HG02678 (cell line): ENCODE measurements at regions not wholly inside any gene's neighbourhood (a gene's known extent, or its start where the extent isn't known, plus 50 kb on each side); places are given as distances from the start of the nearest gene placed in this dataset.

Source experiments
- ATAC-seq: cut with Tn5 transposase; IDR thresholded peaks from one replicate; pipeline ENCODE4 v1.9.1; 2021; ENCODE audit warnings: mild to moderate bottlenecking, moderate library complexity; ENCODE audit not compliant: unreplicated experiment

- no peak for ATAC-seq
These were observed 49.9 kb downstream of the CNTN3 start for GRCh38 chr3:74564560-74564959.

GRCh38 chr3:74562558-74563269 is 51.7 kb downstream of the CNTN3 start:
- ATAC-seq: no peak

GRCh38 chr3:74561881-74562280 is 52.6 kb downstream of the CNTN3 start:
- ATAC-seq: no peak

- ATAC-seq: no peak
These were observed 55.2 kb downstream of the CNTN3 start for GRCh38 chr3:74559261-74559660.

- no peak for ATAC-seq
These were observed 63.8 kb downstream of the CNTN3 start for GRCh38 chr3:74550686-74551085.

GRCh38 chr3:74546426-74546825 is 68.0 kb downstream of the CNTN3 start:
- ATAC-seq: no peak

- ATAC-seq: no peak
These were observed 72.0 kb downstream of the CNTN3 start for GRCh38 chr3:74542441-74542840.

- no peak for ATAC-seq
These were observed 74.6 kb downstream of the CNTN3 start for GRCh38 chr3:74539876-74540275.

- ATAC-seq: no peak
These were observed 75.8 kb downstream of the CNTN3 start for GRCh38 chr3:74538669-74539068.

GRCh38 chr3:74537857-74538256 is 76.6 kb downstream of the CNTN3 start:
- ATAC-seq: no peak

GRCh38 chr3:74537164-74537563 is 77.3 kb downstream of the CNTN3 start:
- ATAC-seq: no peak

- ATAC-seq: no peak
These were observed 79.2 kb downstream of the CNTN3 start for GRCh38 chr3:74535281-74535680.

GRCh38 chr3:74534611-74535010 is 79.8 kb downstream of the CNTN3 start:
- ATAC-seq: no peak

- no peak for ATAC-seq
These were observed 82.0 kb downstream of the CNTN3 start for GRCh38 chr3:74532446-74532845.

- ATAC-seq: no peak
These were observed 83.0 kb downstream of the CNTN3 start for GRCh38 chr3:74531491-74531890.

- no peak for ATAC-seq
These were observed 85.3 kb downstream of the CNTN3 start for GRCh38 chr3:74529145-74529544.

GRCh38 chr3:74527566-74527965 is 86.9 kb downstream of the CNTN3 start:
- no peak for ATAC-seq

- no peak for ATAC-seq
These were observed 90.6 kb downstream of the CNTN3 start for GRCh38 chr3:74523811-74524210.

- no peak for ATAC-seq
These were observed 93.6 kb downstream of the CNTN3 start for GRCh38 chr3:74520895-74521294.

GRCh38 chr3:74518610-74519009 is 95.8 kb downstream of the CNTN3 start:
- ATAC-seq: no peak

- ATAC-seq: no peak
These were observed 98.4 kb downstream of the CNTN3 start for GRCh38 chr3:74516019-74516418.

- no peak for ATAC-seq
These were observed 99.0 kb downstream of the CNTN3 start for GRCh38 chr3:74515451-74515850.

- no peak for ATAC-seq
These were observed 103.4 kb downstream of the CNTN3 start for GRCh38 chr3:74511078-74511477.
